A549 (cell line): ENCODE measurements at regions not wholly inside any gene's neighbourhood (a gene's known extent, or its start where the extent isn't known, plus 50 kb on each side); places are given as distances from the start of the nearest gene placed in this dataset.

ENCODE experiments used
- ATAC-seq, 2 experiments: fragments of 200-7000 bp in 1 of 2; fragments of >200 bp in 1 of 2; cut with Nextera tagmentation in 1 of 2; cut with Tn5 transposase in 1 of 2; 3 replicates each; pipeline versions ENCODE4 v1.8.0 to v1.9.1; 2018 to 2020; ENCODE audit warnings: mild to moderate bottlenecking in 1 of 2, moderate library complexity in 1 of 2
- CTCF ChIA-PET: fragments of 300-600 bp; sonication (Branson Sonifier 250); formaldehyde crosslinking; extraction: SDS; loops from one replicate; lab custom pipeline; 2021; ENCODE audit warnings: antibody characterized with exemption, inconsistent platforms; lab: Yijun Ruan, JAX
- POLR2A ChIA-PET: fragments of 350-600 bp; formaldehyde crosslinking; extraction: SDS; loops from one replicate; lab custom pipeline; 2021; ENCODE audit warnings: antibody characterized with exemption, inconsistent platforms; lab: Yijun Ruan, JAX
- DNase-seq, 2 experiments: peaks; one replicate each; pipeline versions ENCODE4 v3.0.0 to v3.0.0-alpha.2; 2011 to 2016; ENCODE audit warnings: low read depth in 1 of 2, low spot score in 1 of 2
- FAIRE-seq: peaks from 2 replicates; lab custom pipeline; 2011; peaks lifted over from hg19 to GRCh38; lab: Jason Lieb, UNC
- H3K27ac ChIP-seq, 2 experiments: fragments of >200 bp; sonication (Bioruptor Twin); formaldehyde crosslinking; 3 replicates each; pipeline ENCODE4 v1.5.1; 2016 to 2017
- H3K4me1 ChIP-seq: fragments of >200 bp; sonication (Bioruptor Twin); formaldehyde crosslinking; 3 replicates; pipeline ENCODE4 v1.6.1; 2016
- H3K4me2 ChIP-seq: fragments of >200 bp; sonication (Bioruptor Twin); formaldehyde crosslinking; 3 replicates; pipeline ENCODE4 v1.6.1; 2016
- H3K4me3 ChIP-seq: fragments of >200 bp; sonication (Bioruptor Twin); formaldehyde crosslinking; 3 replicates; pipeline ENCODE4 v1.5.1; 2016
- H3K9me3 ChIP-seq: fragments of >200 bp; sonication (Bioruptor Twin); formaldehyde crosslinking; 3 replicates; pipeline ENCODE4 v1.6.1; 2016
- BHLHE40 ChIP-seq: IDR thresholded peaks from 2 replicates; pipeline ENCODE4 v1.6.1; 2012; ENCODE audit warnings: low read depth, low read length, inconsistent platforms
- CEBPB ChIP-seq, 2 experiments: fragments of >200 bp in 1 of 2; sonication (Bioruptor Twin) in 1 of 2; formaldehyde crosslinking in 1 of 2; IDR thresholded peaks; 2 replicates each; pipeline ENCODE4 v1.6.1; 2012 to 2016
- CHD4 ChIP-seq: fragments of 200-600 bp; sonication (generic); IDR thresholded peaks from 2 replicates; pipeline ENCODE4 v1.6.1; 2016; ENCODE audit warnings: antibody characterized with exemption, mild to moderate bottlenecking, borderline replicate concordance
- EHMT2 ChIP-seq: fragments of 200-600 bp; sonication (generic); IDR thresholded peaks from 2 replicates; pipeline ENCODE4 v1.6.1; 2016; ENCODE audit warnings: antibody characterized with exemption, low read depth, mild to moderate bottlenecking, moderate library complexity
- FOXS1 ChIP-seq: fragments of 250-450 bp; sonication (Bioruptor Pico); IDR thresholded peaks from 2 replicates; pipeline ENCODE4 v1.5.0; 2020; ENCODE audit warnings: mild to moderate bottlenecking, moderate library complexity
- GATA3 ChIP-seq: IDR thresholded peaks from 2 replicates; pipeline ENCODE4 v1.6.1; 2012; ENCODE audit warnings: borderline replicate concordance
- HDAC2 ChIP-seq: fragments of 200-600 bp; sonication (generic); IDR thresholded peaks from 2 replicates; pipeline ENCODE4 v1.6.1; 2016
- HOXA7 ChIP-seq: fragments of 250-450 bp; sonication (Bioruptor Pico); IDR thresholded peaks from 2 replicates; pipeline ENCODE4 v1.5.0; 2020; ENCODE audit warnings: mild to moderate bottlenecking, moderate library complexity
- HOXB13 ChIP-seq: fragments of 250-450 bp; sonication (Bioruptor Pico); IDR thresholded peaks from 2 replicates; pipeline ENCODE4 v1.5.0; 2020; ENCODE audit warnings: low read depth, mild to moderate bottlenecking, moderate library complexity
- JUN ChIP-seq, 2 experiments: fragments of >200 bp; sonication (Bioruptor Twin); formaldehyde crosslinking; IDR thresholded peaks; 2 replicates in 1 of 2; 3 replicates in 1 of 2; pipeline ENCODE4 v1.6.1; 2016 to 2017
- MAFK ChIP-seq: fragments of 450-650 bp; IDR thresholded peaks from 2 replicates; pipeline ENCODE4 v1.6.1; 2014; ENCODE audit not compliant: partially characterized antibody
- MAZ ChIP-seq: fragments of 150-350 bp; IDR thresholded peaks from 2 replicates; pipeline ENCODE4 v1.6.1; 2014; ENCODE audit warnings: antibody characterized with exemption, low read depth, low read length, borderline replicate concordance
- NR3C1 ChIP-seq: fragments of >200 bp; sonication (Bioruptor Twin); formaldehyde crosslinking; IDR thresholded peaks from 3 replicates; pipeline ENCODE4 v1.6.1; 2017
- POLR2A ChIP-seq: IDR thresholded peaks from 2 replicates; pipeline ENCODE4 v1.6.1; 2012; ENCODE audit warnings: mild to moderate bottlenecking, low read length
- POLR2AphosphoS2 ChIP-seq: conservative IDR thresholded peaks from 2 replicates; pipeline ENCODE4 v1.6.1; 2012; ENCODE audit warnings: low read length, improper control_type of control experiment, inconsistent platforms
- RAD21 ChIP-seq, 2 experiments: fragments of >200 bp in 1 of 2; sonication (Bioruptor Twin) in 1 of 2; formaldehyde crosslinking in 1 of 2; IDR thresholded peaks in 1 of 2; conservative IDR thresholded peaks in 1 of 2; 2 replicates in 1 of 2; 3 replicates in 1 of 2; pipeline ENCODE4 v1.6.1; 2012 to 2018; ENCODE audit warnings: inconsistent platforms in 1 of 2
- RCOR1 ChIP-seq: fragments of 150-350 bp; IDR thresholded peaks from 2 replicates; pipeline ENCODE4 v1.6.1; 2014; ENCODE audit warnings: antibody characterized with exemption, low read length, low read depth
- RFX5 ChIP-seq: fragments of 450-650 bp; IDR thresholded peaks from 2 replicates; pipeline ENCODE4 v1.7.1; 2014; ENCODE audit warnings: antibody characterized with exemption, mild to moderate bottlenecking, moderate library complexity
- RNF2 ChIP-seq: fragments of 200-600 bp; sonication (generic); IDR thresholded peaks from 2 replicates; pipeline ENCODE4 v1.6.1; 2016; ENCODE audit warnings: low read depth, mild to moderate bottlenecking, antibody characterized with exemption, moderate library complexity, borderline replicate concordance
- SMC3 ChIP-seq: fragments of >200 bp; sonication (Bioruptor Twin); formaldehyde crosslinking; IDR thresholded peaks from 3 replicates; pipeline ENCODE4 v1.6.1; 2018; ENCODE audit warnings: inconsistent platforms
- SREBF2 ChIP-seq: fragments of 450-650 bp; IDR thresholded peaks from 2 replicates; pipeline ENCODE4 v1.6.1; 2014; ENCODE audit warnings: mild to moderate bottlenecking, moderate library complexity
- TFCP2L1 ChIP-seq: fragments of 250-450 bp; sonication (Bioruptor Pico); IDR thresholded peaks from 2 replicates; pipeline ENCODE4 v1.5.0; 2021; ENCODE audit warnings: mild to moderate bottlenecking
- TP53 ChIP-seq: fragments of 250-450 bp; sonication (Bioruptor Pico); IDR thresholded peaks from 2 replicates; pipeline ENCODE4 v1.5.0; 2021; ENCODE audit warnings: mild to moderate bottlenecking, moderate library complexity
- ZSCAN20 ChIP-seq: fragments of 250-450 bp; sonication (Bioruptor Pico); IDR thresholded peaks from 2 replicates; pipeline ENCODE4 v1.8.0; 2022; ENCODE audit warnings: mild to moderate bottlenecking, moderate library complexity
- WGBS: methylation state at CpG from one replicate; pipeline ENCODE4 v1.1.6; 2017; ENCODE audit errors: missing lambda C conversion rate; 5-methylcytosine and 5-hydroxymethylcytosine counted together
- TF ChIP-seq, protein P1 (sequence below): fragments of 150-350 bp; IDR thresholded peaks from 2 replicates; pipeline ENCODE4 v1.6.1; 2014; ENCODE audit warnings: low read depth, mild to moderate bottlenecking, low read length
- TF ChIP-seq, protein P2 (sequence below): fragments of 450-650 bp; IDR thresholded peaks from 2 replicates; pipeline ENCODE4 v1.6.1; 2014; ENCODE audit warnings: antibody characterized with exemption
- TF ChIP-seq, protein P3 (sequence below): fragments of 200-600 bp; sonication (generic); IDR thresholded peaks from 2 replicates; pipeline ENCODE4 v1.6.1; 2016; ENCODE audit warnings: antibody characterized with exemption, mild to moderate bottlenecking, moderate library complexity
- TF ChIP-seq, protein P4 (sequence below): IDR thresholded peaks from 2 replicates; pipeline ENCODE4 v1.6.1; 2012; ENCODE audit warnings: low read depth, borderline replicate concordance

DNA sequence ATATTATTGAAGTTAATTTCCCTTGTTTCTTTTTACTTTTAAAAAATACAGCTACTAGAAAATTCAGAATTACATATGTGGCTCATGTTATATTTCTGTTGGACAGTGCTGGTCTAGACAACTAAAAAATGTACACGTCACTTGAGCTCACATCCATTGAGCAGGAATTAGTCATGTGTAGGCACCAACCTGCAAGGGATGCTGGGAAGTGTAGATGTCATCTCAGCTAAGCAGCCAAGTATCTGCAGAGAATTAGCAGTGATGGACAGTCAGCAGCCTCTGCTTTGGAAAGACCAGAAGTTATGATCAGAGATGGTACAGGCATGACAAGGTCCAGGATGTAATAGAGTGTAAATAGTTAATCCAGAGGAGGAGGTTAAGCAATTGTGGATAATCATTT, 87.1 kb upstream of the HS3ST2 start:
- Histone ChIP-seq H3K4me3 (no peak overlapping the region), H3K9me3 (no peaks in the 10 kb centered on the region), H3K27ac (no peak overlapping the region), H3K4me2 (no peak overlapping the region)
- DNase-seq (no peak), FAIRE-seq (no peak), ATAC-seq (no peak)
- ChIA-PET CTCF (interaction anchor here (0.9 kb wide), 1 partner anchor 12 kb away, joined by 3 read pairs; no protein-coding TSS in a partner anchor), POLR2A (no interaction called here)
- WGBS: 5% methylated on average over 1 of the region's 1 CpG
- no peak for TF ChIP-seq RNF2
- TF ChIP-seq ZSCAN20 (CRISPR knock-in tag): no peak
- TF ChIP-seq, protein P1, sequence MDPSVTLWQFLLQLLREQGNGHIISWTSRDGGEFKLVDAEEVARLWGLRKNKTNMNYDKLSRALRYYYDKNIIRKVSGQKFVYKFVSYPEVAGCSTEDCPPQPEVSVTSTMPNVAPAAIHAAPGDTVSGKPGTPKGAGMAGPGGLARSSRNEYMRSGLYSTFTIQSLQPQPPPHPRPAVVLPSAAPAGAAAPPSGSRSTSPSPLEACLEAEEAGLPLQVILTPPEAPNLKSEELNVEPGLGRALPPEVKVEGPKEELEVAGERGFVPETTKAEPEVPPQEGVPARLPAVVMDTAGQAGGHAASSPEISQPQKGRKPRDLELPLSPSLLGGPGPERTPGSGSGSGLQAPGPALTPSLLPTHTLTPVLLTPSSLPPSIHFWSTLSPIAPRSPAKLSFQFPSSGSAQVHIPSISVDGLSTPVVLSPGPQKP: no peak
- TF ChIP-seq, protein P2, sequence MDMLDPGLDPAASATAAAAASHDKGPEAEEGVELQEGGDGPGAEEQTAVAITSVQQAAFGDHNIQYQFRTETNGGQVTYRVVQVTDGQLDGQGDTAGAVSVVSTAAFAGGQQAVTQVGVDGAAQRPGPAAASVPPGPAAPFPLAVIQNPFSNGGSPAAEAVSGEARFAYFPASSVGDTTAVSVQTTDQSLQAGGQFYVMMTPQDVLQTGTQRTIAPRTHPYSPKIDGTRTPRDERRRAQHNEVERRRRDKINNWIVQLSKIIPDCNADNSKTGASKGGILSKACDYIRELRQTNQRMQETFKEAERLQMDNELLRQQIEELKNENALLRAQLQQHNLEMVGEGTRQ: no peak
- no peak for TF ChIP-seq TFCP2L1 (CRISPR knock-in tag)
- no peak for TF ChIP-seq MAFK
- TF ChIP-seq HDAC2: no peak
- no peak for TF ChIP-seq POLR2AphosphoS2
- TF ChIP-seq RCOR1: no peak
- no peak for TF ChIP-seq EHMT2
- no peak for TF ChIP-seq MAZ
- TF ChIP-seq, all 56 proteins: peak for 0
- H3K4me1 ChIP-seq: no peaks in the 10 kb centered on the region

DNA sequence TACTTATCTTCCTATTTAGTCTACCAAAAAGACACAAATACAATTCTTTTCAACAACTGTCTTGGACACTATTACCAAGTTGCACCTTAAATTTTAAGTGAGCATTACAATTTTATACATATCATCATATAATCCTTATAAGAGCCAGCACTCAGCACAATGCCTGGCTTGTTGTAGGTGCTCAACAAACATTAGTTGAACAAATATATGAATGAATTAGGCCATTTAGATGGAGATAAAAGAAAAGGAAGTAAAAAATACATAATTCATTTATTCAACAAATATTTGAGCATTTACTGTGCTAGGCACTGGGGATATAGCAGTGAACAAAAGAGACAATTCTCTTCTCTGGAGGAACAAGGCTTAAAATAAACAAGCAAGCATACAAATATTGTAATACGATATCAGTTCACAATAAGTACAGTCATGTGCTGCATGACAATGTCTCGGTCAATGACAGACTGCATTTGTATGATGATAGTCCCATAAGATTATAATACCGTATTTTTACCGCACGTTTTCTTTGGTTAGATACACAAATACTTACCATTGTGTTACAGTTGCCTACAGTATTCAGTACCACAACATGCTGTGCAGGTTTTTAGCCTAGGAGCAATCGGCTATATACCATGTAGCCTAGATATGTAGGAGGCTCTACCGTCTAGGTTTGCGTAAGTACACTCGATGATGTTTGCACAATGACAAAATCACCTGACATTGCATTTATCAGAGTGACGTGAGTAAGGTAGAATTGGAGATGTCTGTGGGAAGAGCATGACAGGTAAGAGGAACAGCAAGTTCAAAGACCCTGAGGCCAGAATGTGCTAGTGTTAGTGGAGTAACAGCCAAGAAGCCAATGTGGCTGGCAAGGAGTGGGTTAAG, 86.4 kb upstream of the HS3ST2 start:
- ATAC-seq: no peak
- no peak for DNase-seq
- Histone ChIP-seq H3K4me3 (no peak overlapping the region), H3K9me3 (no peaks in the 10 kb centered on the region)
- TF ChIP-seq, protein P3, sequence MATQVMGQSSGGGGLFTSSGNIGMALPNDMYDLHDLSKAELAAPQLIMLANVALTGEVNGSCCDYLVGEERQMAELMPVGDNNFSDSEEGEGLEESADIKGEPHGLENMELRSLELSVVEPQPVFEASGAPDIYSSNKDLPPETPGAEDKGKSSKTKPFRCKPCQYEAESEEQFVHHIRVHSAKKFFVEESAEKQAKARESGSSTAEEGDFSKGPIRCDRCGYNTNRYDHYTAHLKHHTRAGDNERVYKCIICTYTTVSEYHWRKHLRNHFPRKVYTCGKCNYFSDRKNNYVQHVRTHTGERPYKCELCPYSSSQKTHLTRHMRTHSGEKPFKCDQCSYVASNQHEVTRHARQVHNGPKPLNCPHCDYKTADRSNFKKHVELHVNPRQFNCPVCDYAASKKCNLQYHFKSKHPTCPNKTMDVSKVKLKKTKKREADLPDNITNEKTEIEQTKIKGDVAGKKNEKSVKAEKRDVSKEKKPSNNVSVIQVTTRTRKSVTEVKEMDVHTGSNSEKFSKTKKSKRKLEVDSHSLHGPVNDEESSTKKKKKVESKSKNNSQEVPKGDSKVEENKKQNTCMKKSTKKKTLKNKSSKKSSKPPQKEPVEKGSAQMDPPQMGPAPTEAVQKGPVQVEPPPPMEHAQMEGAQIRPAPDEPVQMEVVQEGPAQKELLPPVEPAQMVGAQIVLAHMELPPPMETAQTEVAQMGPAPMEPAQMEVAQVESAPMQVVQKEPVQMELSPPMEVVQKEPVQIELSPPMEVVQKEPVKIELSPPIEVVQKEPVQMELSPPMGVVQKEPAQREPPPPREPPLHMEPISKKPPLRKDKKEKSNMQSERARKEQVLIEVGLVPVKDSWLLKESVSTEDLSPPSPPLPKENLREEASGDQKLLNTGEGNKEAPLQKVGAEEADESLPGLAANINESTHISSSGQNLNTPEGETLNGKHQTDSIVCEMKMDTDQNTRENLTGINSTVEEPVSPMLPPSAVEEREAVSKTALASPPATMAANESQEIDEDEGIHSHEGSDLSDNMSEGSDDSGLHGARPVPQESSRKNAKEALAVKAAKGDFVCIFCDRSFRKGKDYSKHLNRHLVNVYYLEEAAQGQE: no peak
- TF ChIP-seq MAFK: peak; percentile 72
- TF ChIP-seq, all 56 proteins: peak for 1
- FAIRE-seq: no peak
- WGBS: 37% methylated on average over 10 of the region's 10 CpGs
- POLR2A ChIA-PET: no interaction called here
- H3K4me1 ChIP-seq: no peaks in the 10 kb centered on the region
- CTCF ChIA-PET: interaction anchor here (0.9 kb wide), 1 partner anchor 11 kb away, joined by 3 read pairs; no protein-coding TSS in a partner anchor
- H3K27ac ChIP-seq: no peak overlapping the region
- H3K4me2 ChIP-seq: no peak overlapping the region

DNA sequence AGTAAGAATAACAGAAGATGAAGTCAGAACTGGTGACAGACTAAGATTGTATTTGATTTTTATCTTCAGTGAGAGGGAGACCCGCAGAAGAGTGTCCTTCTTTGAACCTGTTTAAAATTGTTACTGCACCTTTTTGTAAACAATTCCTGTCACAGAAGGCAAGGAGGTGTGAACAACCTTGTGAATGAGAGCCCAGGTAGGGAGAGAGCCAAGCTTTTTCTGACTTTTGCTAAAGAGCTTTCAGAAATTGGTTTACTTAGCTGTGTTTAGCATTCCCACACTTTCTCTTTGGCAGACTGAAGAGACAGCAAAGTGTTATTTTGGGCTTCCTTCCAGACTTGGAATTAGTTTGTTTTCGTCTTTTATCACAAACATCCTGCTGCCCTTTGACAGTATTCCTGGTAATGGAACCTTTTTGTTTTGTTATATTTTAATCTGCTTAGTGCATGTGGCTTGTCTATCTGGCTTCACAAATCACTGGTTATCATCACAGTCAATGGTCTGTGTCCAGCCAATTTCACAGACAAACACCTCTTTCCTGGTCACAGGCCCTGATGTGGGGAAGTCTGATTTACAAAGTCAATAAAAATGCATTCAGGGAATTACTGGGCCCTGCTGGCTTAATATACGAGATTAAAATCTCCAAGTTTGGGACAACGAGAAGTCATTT, 85.7 kb upstream of the HS3ST2 start:
- Histone ChIP-seq H3K4me2 (no peak overlapping the region), H3K4me3 (no peak overlapping the region), H3K4me1 (no peaks in the 10 kb centered on the region), H3K9me3 (no peaks in the 10 kb centered on the region), H3K27ac (no peak overlapping the region)
- DNase-seq (no peak), ATAC-seq (no peak), FAIRE-seq (no peak)
- ChIA-PET CTCF (interaction anchor here (0.8 kb wide), 1 partner anchor 13 kb away, joined by 3 read pairs; no protein-coding TSS in a partner anchor), POLR2A (no interaction called here)
- WGBS: 12% methylated on average over 4 of the region's 4 CpGs
- TF ChIP-seq SMC3 (no peak), TFCP2L1 (CRISPR knock-in tag) (no peak), CHD4 (no peak), RAD21 (conservative IDR thresholded peaks at IDR 0.05 in 1 of 2, IDR thresholded peaks at IDR 0.05 in 1 of 2) (no peak), ZSCAN20 (CRISPR knock-in tag) (no peak), CEBPB (IDR thresholded peaks at IDR 0.05) (no peak), HOXA7 (no peak), POLR2A (no peak), GATA3 (no peak), FOXS1 (CRISPR knock-in tag) (no peak), BHLHE40 (no peak), RFX5 (no peak), HOXB13 (CRISPR knock-in tag) (no peak), TP53 (no peak), SREBF2 (no peak), NR3C1 (no peak), JUN (IDR thresholded peaks at IDR 0.05) (no peak)
- TF ChIP-seq, protein P4, sequence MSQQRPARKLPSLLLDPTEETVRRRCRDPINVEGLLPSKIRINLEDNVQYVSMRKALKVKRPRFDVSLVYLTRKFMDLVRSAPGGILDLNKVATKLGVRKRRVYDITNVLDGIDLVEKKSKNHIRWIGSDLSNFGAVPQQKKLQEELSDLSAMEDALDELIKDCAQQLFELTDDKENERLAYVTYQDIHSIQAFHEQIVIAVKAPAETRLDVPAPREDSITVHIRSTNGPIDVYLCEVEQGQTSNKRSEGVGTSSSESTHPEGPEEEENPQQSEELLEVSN: no peak
